ENCODE measurements at regions not wholly inside any gene's neighbourhood (a gene's known extent, or its start where the extent isn't known, plus 50 kb on each side); places are given as distances from the start of the nearest gene placed in this dataset.

DNA sequence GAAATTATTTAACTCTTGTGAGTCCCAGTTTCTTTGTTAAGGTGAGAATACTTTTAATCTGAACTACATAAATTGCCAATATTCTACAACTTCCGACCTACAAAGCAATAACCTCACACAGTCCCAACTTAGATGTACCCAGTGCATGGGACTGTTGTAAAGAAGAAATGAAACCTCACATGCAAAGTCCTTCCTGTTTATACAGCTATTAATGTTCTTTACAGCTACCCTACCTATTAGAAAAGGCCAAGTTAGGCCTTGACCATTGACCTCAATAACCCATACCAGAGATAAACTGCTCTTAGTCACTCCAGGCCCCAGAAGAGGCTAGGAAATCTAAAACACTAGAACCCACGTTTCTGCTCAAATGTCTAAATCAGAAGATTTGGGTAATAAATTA lies 920.1 kb upstream of the TENM3 start:
- H3K4me1 ChIP-seq (ENCODE audit: control insufficient read depth in 1 of 2, insufficient read depth in 2 of 2, low read length in 2 of 2) = no peaks in the 10 kb centered on the region
- no peaks in the 10 kb centered on the region for H3K9me3 ChIP-seq (ENCODE audit: control insufficient read depth in 1 of 2, insufficient read depth in 1 of 2, low read depth in 1 of 2, low read length in 2 of 2)
- TF ChIP-seq POLR2A (IDR thresholded peaks at IDR 0.05; ENCODE audit: borderline replicate concordance, extremely low read depth, insufficient read depth, insufficient read length) (no peak), POLR2AphosphoS5 (IDR thresholded peaks at IDR 0.05; ENCODE audit: low read depth, low read length) (no peak), JUND (IDR thresholded peaks at IDR 0.05) (no peak), EZH2phosphoT487 (IDR thresholded peaks at IDR 0.05; ENCODE audit: borderline replicate concordance) (no peak), CEBPB (IDR thresholded peaks at IDR 0.05; ENCODE audit: low read depth) (no peak), RAD21 (IDR thresholded peaks at IDR 0.05; ENCODE audit: low read depth) (no peak), SRF (IDR thresholded peaks at IDR 0.05; ENCODE audit: low read depth) (no peak), SIN3A (IDR thresholded peaks at IDR 0.05; ENCODE audit: low read depth) (no peak), FOSL1 (IDR thresholded peaks at IDR 0.05; ENCODE audit: low read depth) (no peak), EGR1 (IDR thresholded peaks at IDR 0.05; ENCODE audit: low read depth) (no peak), ELF1 (IDR thresholded peaks at IDR 0.05; ENCODE audit: borderline replicate concordance, low read depth) (no peak), ZFX (IDR thresholded peaks at IDR 0.05) (no peak), CTCF (IDR thresholded peaks at IDR 0.05 in 2 of 3, conservative IDR thresholded peaks at IDR 0.05 in 1 of 3; ENCODE audit: borderline replicate concordance in 1 of 3, insufficient read depth in 1 of 3, low read depth in 2 of 3, low read length in 2 of 3) (no peak), ZNF274 (IDR thresholded peaks at IDR 0.05; ENCODE audit: low read depth, low read length) (no peak), YY1 (IDR thresholded peaks at IDR 0.05; ENCODE audit: extremely low read depth, insufficient replicate concordance, low read depth, low read length) (no peak)
- TF ChIP-seq, protein P1, sequence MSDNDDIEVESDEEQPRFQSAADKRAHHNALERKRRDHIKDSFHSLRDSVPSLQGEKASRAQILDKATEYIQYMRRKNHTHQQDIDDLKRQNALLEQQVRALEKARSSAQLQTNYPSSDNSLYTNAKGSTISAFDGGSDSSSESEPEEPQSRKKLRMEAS (IDR thresholded peaks at IDR 0.05) = no peak
- TF ChIP-seq, protein P2, sequence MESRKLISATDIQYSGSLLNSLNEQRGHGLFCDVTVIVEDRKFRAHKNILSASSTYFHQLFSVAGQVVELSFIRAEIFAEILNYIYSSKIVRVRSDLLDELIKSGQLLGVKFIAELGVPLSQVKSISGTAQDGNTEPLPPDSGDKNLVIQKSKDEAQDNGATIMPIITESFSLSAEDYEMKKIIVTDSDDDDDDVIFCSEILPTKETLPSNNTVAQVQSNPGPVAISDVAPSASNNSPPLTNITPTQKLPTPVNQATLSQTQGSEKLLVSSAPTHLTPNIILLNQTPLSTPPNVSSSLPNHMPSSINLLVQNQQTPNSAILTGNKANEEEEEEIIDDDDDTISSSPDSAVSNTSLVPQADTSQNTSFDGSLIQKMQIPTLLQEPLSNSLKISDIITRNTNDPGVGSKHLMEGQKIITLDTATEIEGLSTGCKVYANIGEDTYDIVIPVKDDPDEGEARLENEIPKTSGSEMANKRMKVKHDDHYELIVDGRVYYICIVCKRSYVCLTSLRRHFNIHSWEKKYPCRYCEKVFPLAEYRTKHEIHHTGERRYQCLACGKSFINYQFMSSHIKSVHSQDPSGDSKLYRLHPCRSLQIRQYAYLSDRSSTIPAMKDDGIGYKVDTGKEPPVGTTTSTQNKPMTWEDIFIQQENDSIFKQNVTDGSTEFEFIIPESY (IDR thresholded peaks at IDR 0.05; ENCODE audit: extremely low read depth, insufficient replicate concordance, low read length) = no peak
- TF ChIP-seq, protein P3, sequence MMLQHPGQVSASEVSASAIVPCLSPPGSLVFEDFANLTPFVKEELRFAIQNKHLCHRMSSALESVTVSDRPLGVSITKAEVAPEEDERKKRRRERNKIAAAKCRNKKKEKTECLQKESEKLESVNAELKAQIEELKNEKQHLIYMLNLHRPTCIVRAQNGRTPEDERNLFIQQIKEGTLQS (IDR thresholded peaks at IDR 0.05) = no peak
- TF ChIP-seq, protein P4, sequence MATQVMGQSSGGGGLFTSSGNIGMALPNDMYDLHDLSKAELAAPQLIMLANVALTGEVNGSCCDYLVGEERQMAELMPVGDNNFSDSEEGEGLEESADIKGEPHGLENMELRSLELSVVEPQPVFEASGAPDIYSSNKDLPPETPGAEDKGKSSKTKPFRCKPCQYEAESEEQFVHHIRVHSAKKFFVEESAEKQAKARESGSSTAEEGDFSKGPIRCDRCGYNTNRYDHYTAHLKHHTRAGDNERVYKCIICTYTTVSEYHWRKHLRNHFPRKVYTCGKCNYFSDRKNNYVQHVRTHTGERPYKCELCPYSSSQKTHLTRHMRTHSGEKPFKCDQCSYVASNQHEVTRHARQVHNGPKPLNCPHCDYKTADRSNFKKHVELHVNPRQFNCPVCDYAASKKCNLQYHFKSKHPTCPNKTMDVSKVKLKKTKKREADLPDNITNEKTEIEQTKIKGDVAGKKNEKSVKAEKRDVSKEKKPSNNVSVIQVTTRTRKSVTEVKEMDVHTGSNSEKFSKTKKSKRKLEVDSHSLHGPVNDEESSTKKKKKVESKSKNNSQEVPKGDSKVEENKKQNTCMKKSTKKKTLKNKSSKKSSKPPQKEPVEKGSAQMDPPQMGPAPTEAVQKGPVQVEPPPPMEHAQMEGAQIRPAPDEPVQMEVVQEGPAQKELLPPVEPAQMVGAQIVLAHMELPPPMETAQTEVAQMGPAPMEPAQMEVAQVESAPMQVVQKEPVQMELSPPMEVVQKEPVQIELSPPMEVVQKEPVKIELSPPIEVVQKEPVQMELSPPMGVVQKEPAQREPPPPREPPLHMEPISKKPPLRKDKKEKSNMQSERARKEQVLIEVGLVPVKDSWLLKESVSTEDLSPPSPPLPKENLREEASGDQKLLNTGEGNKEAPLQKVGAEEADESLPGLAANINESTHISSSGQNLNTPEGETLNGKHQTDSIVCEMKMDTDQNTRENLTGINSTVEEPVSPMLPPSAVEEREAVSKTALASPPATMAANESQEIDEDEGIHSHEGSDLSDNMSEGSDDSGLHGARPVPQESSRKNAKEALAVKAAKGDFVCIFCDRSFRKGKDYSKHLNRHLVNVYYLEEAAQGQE (IDR thresholded peaks at IDR 0.05; ENCODE audit: low read depth) = no peak
- no peak for DNase-seq (ENCODE audit: low read depth, low spot score)
- no peaks in the 10 kb centered on the region for H3K79me2 ChIP-seq (ENCODE audit: insufficient read depth, low read length)
- H3K9me2 ChIP-seq (ENCODE audit: insufficient read depth) = no peaks in the 10 kb centered on the region
- no peaks in the 10 kb centered on the region for H3K27me3 ChIP-seq (ENCODE audit: insufficient read depth, low read length)
- ChIA-PET CTCF (no interaction called here), POLR2A (no interaction called here), RAD21 (ENCODE audit: low non-redundant PET in 1 of 2, low total read pairs in 2 of 2, uncharacterized antibody in 2 of 2, unreplicated experiment in 2 of 2) (no interaction called here)
- H4K20me1 ChIP-seq (ENCODE audit: insufficient read depth) = no peaks in the 10 kb centered on the region
- H3K9ac ChIP-seq (ENCODE audit: low read length) = no peak overlapping the region
- intact Hi-C loops (cut with micrococcal nuclease) = no loop called here
- no peak overlapping the region for H3K4me2 ChIP-seq (ENCODE audit: low read length)
- no peak for ATAC-seq
- no peak overlapping the region for H3K27ac ChIP-seq (ENCODE audit: low read depth, low read length)
- H3K4me3 ChIP-seq (replicated peaks in 1 of 2; ENCODE audit: low read depth in 1 of 2, low read length in 2 of 2) = no peak overlapping the region
- no peak overlapping the region for H2AFZ ChIP-seq (ENCODE audit: low read depth, low read length, poor library complexity, severe bottlenecking)
- BruUV-seq (replicated peaks) = no TSS peak
- H3K36me3 ChIP-seq (ENCODE audit: control insufficient read depth in 1 of 2, insufficient read depth in 2 of 2, low read length in 2 of 2) = no peaks in the 10 kb centered on the region

Data from HCT116 (cell line).